SU-DHL-6 (cell line): ENCODE measurements at regions not wholly inside any gene's neighbourhood (a gene's known extent, or its start where the extent isn't known, plus 50 kb on each side); places are given as distances from the start of the nearest gene placed in this dataset.
"Not testable (repeated sequence)": the region's sequence is repeated elsewhere in the genome, so short reads cannot be mapped to it uniquely, and the experiment has no call there.

Source experiments
- H2AFZ ChIP-seq: fragments of 200-600 bp; sonication (generic); 2 replicates; pipeline ENCODE4 v1.6.1; 2014; ENCODE audit warnings: low read depth, mild to moderate bottlenecking, moderate library complexity, mixed read lengths, antibody characterized with exemption, low read length; ENCODE audit not compliant: severe bottlenecking
- H3F3A ChIP-seq: fragments of 200-600 bp; shearing (Covaris generic); 2 replicates; pipeline ENCODE4 v1.6.0; 2016; ENCODE audit warnings: antibody characterized with exemption, mild to moderate bottlenecking; ENCODE audit not compliant: insufficient read depth
- H3K27ac ChIP-seq: fragments of 200-600 bp; sonication (generic); 2 replicates; pipeline ENCODE4 v1.5.1; 2016; ENCODE audit warnings: low read depth, mild to moderate bottlenecking, low read length, moderate library complexity, mixed read lengths
- H3K27me3 ChIP-seq: fragments of 200-600 bp; sonication (generic), shearing (Covaris generic); 2 replicates; pipeline ENCODE4 v1.6.0; 2014; ENCODE audit warnings: mild to moderate bottlenecking, low read length
- H3K36me3 ChIP-seq: fragments of 200-600 bp; sonication (generic); 2 replicates; pipeline ENCODE4 v1.6.1; 2014; ENCODE audit warnings: mild to moderate bottlenecking, low read length, mixed read lengths
- H3K4me2 ChIP-seq: fragments of 300-600, 200-600 bp; shearing (Covaris generic), sonication (generic); 2 replicates; pipeline ENCODE4 v1.6.0; 2014; ENCODE audit warnings: low read length, low read depth, mild to moderate bottlenecking; ENCODE audit not compliant: poor library complexity, severe bottlenecking
- H3K4me3 ChIP-seq: fragments of 200-600 bp; sonication (generic); 2 replicates; pipeline ENCODE4 v1.5.1; 2014; ENCODE audit warnings: antibody characterized with exemption, low read length, mild to moderate bottlenecking, mixed read lengths; ENCODE audit not compliant: insufficient read depth, poor library complexity, severe bottlenecking
- H3K79me2 ChIP-seq: fragments of 200-600 bp; sonication (generic); 2 replicates; pipeline ENCODE4 v1.6.1; 2014; ENCODE audit warnings: mild to moderate bottlenecking, low read length, moderate library complexity; ENCODE audit not compliant: insufficient read depth
- H3K9ac ChIP-seq: fragments of 200-600 bp; sonication (generic); 2 replicates; pipeline ENCODE4 v1.7.0; 2014; ENCODE audit warnings: mild to moderate bottlenecking, low read length
- H3K9me2 ChIP-seq: fragments of 200-600 bp; sonication (generic); replicated peaks from 2 replicates; pipeline ENCODE4 v1.6.1; 2014; ENCODE audit warnings: low read length; ENCODE audit not compliant: insufficient read depth
- H3K9me3 ChIP-seq: fragments of 200-600 bp; sonication (generic); 2 replicates; pipeline ENCODE4 v1.6.1; 2014; ENCODE audit warnings: low read length, mixed read lengths; ENCODE audit not compliant: insufficient read depth
- H4K20me1 ChIP-seq: fragments of 200-600 bp; sonication (generic); 2 replicates; pipeline ENCODE4 v1.6.1; 2014; ENCODE audit warnings: low read depth, mild to moderate bottlenecking, antibody characterized with exemption, low read length, moderate library complexity, mixed read lengths
- CTCF ChIP-seq: fragments of 200-600 bp; sonication (generic); IDR thresholded peaks from one replicate; pipeline ENCODE4 v1.5.1; 2017; ENCODE audit warnings: antibody characterized with exemption, mild to moderate bottlenecking, low read length, moderate library complexity; ENCODE audit not compliant: insufficient read depth, poor library complexity, severe bottlenecking
- EZH2phosphoT487 ChIP-seq: fragments of 200-600 bp; sonication (generic), shearing (Covaris generic); conservative IDR thresholded peaks from 2 replicates; pipeline ENCODE4 v1.6.1; 2018; ENCODE audit warnings: mild to moderate bottlenecking, antibody characterized with exemption, low read length, moderate library complexity, mixed read lengths

GRCh38 chrX:46324166-46324565 lies 221.1 kb downstream of the ZNF674 start:
- H3K27ac ChIP-seq = no peak overlapping the region
- no peaks in the 10 kb centered on the region for H3F3A ChIP-seq
- H3K9me2 ChIP-seq = no peaks in the 10 kb centered on the region
- no peaks in the 10 kb centered on the region for H3K27me3 ChIP-seq
- TF ChIP-seq EZH2phosphoT487 (no peak), CTCF (no peak)
- H3K4me2 ChIP-seq = no peak overlapping the region
- H3K79me2 ChIP-seq = no peaks in the 10 kb centered on the region
- no peak overlapping the region for H3K4me3 ChIP-seq
- H3K9ac ChIP-seq = no peak overlapping the region
- H2AFZ ChIP-seq = no peak overlapping the region
- no peaks in the 10 kb centered on the region for H3K36me3 ChIP-seq
- no peaks in the 10 kb centered on the region for H3K9me3 ChIP-seq
- H4K20me1 ChIP-seq = no peaks in the 10 kb centered on the region

- H3K27me3 ChIP-seq, H3K4me3 ChIP-seq, H3K36me3 ChIP-seq, H2AFZ ChIP-seq, H3K9me3 ChIP-seq, H3K27ac ChIP-seq, H3K79me2 ChIP-seq, H3K9ac ChIP-seq, H3K4me2 ChIP-seq, H3F3A ChIP-seq, H4K20me1 ChIP-seq, H3K9me2 ChIP-seq: not testable (repeated sequence)
Measured at GRCh38 chrX:46322929-46323328, 222.3 kb downstream of the ZNF674 start.

- TF ChIP-seq EZH2phosphoT487 (no peak), CTCF (no peak)
- no peaks in the 10 kb centered on the region for H3K36me3 ChIP-seq
- no peak overlapping the region for H3K4me3 ChIP-seq
- no peak overlapping the region for H3K27ac ChIP-seq
- H3K4me2 ChIP-seq = no peak overlapping the region
- no peak overlapping the region for H3K9ac ChIP-seq
- no peaks in the 10 kb centered on the region for H3F3A ChIP-seq
- H4K20me1 ChIP-seq = no peaks in the 10 kb centered on the region
- H3K9me2 ChIP-seq = no peaks in the 10 kb centered on the region
- no peak overlapping the region for H2AFZ ChIP-seq
- H3K9me3 ChIP-seq = no peaks in the 10 kb centered on the region
- no peaks in the 10 kb centered on the region for H3K79me2 ChIP-seq
- H3K27me3 ChIP-seq = no peaks in the 10 kb centered on the region
Measured at GRCh38 chrX:46321676-46322075, 223.5 kb downstream of the ZNF674 start.

GRCh38 chrX:46319750-46320149 lies 225.5 kb downstream of the ZNF674 start:
- no peak overlapping the region for H3K9ac ChIP-seq
- no peak overlapping the region for H3K4me2 ChIP-seq
- H3K9me3 ChIP-seq = no peaks in the 10 kb centered on the region
- no peaks in the 10 kb centered on the region for H3K27me3 ChIP-seq
- no peak overlapping the region for H3K4me3 ChIP-seq
- no peaks in the 10 kb centered on the region for H3K79me2 ChIP-seq
- TF ChIP-seq EZH2phosphoT487 (no peak), CTCF (no peak)
- no peaks in the 10 kb centered on the region for H3K9me2 ChIP-seq
- H3F3A ChIP-seq = no peaks in the 10 kb centered on the region
- H4K20me1 ChIP-seq = no peaks in the 10 kb centered on the region
- H3K27ac ChIP-seq = no peak overlapping the region
- H2AFZ ChIP-seq = no peak overlapping the region
- H3K36me3 ChIP-seq = no peaks in the 10 kb centered on the region
